ENCODE measurements at regions not wholly inside any gene's neighbourhood (a gene's known extent, or its start where the extent isn't known, plus 50 kb on each side); places are given as distances from the start of the nearest gene placed in this dataset.

- DNase-seq = no peak
Measured at GRCh38 chr12:93944911-93945310, 203.5 kb upstream of the PLXNC1 start.

- DNase-seq = no peak
Measured at GRCh38 chr12:93946542-93947150, 201.7 kb upstream of the PLXNC1 start.

DNA sequence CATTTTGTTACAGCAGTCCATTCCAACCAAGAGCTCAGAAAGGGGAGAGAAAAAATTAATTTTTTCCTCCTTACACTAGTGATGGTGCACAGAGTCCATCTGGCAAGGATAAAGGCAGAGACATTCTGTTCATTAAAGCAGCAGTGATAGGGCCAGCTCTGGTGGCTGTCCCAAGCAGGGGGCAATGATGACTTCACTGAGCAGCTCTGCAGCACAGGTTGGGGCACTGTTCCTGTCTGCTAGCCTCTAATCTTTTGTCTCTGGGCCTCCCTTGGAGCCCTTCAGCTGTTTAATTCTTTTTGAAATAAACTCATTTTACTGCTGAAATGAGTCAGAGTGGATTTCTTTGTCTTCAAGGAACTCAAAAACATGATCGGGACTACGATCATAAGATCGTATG, 200.9 kb upstream of the PLXNC1 start:
- no peak for DNase-seq

DNA sequence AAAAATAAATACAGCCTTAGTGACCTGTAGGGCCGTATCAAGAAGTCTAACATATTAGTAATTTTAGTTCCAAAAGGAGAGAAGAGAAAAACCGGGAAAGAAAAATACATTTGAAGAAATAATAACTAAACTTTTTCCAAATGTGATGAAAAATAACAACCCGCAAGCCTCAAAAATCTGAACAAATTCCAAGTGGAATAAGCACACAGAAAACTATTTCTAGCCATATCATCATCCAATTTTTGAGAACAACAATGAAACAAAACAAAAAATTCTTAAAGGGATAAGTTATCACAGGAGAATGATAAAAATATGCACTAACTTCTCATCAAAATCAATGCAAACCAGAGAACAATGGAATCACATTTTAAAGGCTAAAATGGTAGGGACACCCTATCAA, 198.1 kb upstream of the PLXNC1 start:
- DNase-seq = no peak

- no peak for DNase-seq
Measured at GRCh38 chr12:93954166-93955112, 193.9 kb upstream of the PLXNC1 start.

- no peak for DNase-seq
Measured at GRCh38 chr12:93956551-93956950, 191.8 kb upstream of the PLXNC1 start.

DNA sequence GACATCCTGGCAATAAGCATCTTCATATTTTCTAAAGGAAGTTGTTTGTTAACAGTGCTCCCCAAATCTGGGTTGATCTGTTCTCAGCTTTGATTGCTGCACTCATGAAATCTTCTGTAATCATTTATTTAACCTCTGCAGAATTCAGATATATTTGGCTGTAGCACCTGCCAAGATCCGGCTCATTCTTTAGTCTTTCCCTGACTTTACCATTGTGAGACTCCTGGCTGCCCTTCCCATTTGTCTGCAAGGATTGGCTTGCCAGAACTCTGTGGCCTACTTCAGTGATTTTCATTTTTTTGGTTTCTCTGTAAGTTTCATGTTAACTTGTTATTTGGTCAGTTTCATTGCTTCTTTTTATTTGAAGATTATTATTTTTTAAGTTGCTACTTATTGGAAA, 191.2 kb upstream of the PLXNC1 start:
- DNase-seq = no peak

DNA sequence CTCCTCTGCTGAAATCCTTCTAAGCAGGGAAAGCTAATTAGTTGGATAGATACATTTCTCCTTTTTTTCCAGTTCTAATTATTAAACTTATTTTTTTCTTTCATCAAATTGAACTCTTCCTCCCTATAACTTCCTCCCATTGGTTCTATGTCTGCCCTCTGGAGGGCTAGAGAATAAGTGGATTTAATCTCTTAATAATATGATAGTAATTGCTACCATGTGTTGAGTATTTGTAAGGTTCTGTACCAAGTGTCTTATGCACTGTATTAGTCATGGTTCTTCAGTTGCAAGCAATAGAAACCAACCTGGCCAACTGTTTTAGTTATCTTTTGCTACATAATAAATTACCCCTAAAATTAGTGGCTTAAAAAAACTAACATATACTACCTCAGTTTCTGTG, 190.5 kb upstream of the PLXNC1 start:
- DNase-seq = no peak

DNA sequence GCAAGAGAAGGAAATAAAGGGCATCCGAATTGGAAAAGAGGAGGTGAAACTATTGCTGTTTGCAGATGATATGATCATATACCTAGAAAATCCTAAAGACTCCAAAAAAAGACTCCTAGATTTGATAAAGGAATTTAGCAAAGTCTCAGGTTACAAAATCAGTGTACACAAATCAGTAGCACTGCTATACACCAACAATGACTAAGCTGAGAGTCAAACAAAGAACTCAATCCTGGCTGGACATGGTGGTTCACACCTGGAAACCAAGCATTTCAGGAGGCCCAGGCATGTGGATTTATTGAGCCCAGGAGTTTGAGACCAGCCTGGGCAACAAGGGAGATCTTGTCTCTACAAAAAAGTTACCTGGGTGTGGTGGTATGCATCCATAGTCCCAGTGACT, 188.7 kb upstream of the PLXNC1 start:
- DNase-seq = no peak

DNA sequence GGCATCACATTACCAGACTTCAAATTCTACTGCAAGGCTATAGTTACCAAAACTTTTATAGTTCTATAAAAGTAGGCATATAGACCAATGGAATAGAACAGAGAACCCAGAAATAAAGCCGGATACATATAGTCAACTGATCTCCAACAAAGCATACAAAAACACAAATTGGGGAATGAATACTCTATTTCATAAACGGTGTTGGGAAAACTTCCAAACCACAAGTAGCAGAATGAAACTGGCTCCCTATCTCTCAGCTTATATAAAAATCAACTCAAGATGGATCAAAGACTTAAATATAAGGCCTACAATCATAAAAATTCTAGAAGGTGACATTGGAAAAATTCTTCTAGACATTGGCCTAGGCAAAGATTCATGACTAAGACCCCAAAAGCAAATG, 187.9 kb upstream of the PLXNC1 start:
- no peak for DNase-seq

GRCh38 chr12:93962336-93962735, 186.0 kb upstream of the PLXNC1 start:
- DNase-seq = no peak

- DNase-seq = no peak
Measured at GRCh38 chr12:93964936-93965335, 183.4 kb upstream of the PLXNC1 start.

DNA sequence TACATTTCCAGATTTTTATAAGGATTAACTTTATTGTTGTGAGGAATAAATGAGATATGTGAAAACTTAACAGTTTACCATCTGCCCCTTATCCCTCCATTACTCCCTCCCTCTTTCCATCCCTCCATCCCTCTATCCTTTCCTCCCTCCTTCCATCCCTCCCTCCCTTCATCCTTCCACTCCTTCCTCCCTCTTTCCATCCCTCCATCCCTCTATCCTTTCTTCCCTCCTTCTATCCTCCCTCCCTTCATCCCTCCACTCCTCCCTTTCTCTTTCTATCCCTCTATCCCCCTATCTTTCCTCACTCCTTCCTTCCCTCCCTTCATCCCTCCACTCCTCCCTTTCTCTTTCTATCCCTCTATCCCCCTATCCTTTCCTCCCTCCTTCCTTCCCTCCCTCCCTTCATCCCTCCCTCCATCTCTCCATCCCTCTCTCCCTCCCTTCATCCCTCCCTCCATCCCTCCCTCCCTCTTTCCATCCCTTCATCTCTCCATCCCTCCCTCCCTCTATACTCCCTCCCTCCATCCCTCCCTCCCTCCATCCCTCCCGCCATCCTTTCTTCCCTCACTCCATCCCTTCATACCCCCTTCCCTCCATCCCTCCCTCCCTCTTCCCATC, 181.8 kb upstream of the PLXNC1 start:
- DNase-seq = no peak

GRCh38 chr12:93967454-93967853, 180.9 kb upstream of the PLXNC1 start:
- DNase-seq = no peak

GRCh38 chr12:93968536-93969285, 179.7 kb upstream of the PLXNC1 start:
- DNase-seq = no peak

DNA sequence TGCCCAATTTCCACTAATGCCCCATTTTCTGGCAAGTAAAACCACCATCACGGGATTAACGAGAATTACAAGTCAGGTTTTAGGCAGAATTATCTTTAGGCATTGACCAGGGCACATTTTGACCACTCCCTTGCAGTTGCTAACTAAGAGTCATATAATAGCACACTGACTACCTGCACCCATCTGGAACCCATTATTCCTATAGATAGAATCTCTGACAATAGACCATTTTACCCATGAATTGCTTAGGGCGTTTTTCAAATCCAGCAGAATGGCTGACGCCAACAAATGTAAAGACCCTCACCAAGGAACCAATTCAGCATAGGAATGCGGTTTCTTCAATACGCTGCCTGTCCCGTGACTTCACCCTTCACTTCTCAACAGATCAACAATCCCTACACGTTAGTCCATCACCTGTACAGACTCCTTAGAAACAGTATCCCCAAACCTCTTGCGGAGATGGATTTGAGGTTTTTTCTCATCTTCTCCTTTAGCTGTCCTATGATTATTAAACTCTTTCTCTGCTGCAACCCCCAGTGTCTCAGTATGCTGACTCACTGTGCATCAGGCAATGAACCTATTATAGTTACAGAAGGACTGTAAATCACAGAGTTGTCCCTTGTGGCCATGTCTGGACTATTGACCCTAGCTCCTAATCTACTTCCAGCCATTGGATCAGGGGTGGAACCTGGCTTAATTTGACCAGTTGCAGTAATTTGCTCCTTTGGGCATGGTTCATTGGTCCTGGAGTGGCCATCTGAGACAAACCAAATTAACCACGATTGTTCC, 177.3 kb upstream of the PLXNC1 start:
- DNase-seq = no peak

DNA sequence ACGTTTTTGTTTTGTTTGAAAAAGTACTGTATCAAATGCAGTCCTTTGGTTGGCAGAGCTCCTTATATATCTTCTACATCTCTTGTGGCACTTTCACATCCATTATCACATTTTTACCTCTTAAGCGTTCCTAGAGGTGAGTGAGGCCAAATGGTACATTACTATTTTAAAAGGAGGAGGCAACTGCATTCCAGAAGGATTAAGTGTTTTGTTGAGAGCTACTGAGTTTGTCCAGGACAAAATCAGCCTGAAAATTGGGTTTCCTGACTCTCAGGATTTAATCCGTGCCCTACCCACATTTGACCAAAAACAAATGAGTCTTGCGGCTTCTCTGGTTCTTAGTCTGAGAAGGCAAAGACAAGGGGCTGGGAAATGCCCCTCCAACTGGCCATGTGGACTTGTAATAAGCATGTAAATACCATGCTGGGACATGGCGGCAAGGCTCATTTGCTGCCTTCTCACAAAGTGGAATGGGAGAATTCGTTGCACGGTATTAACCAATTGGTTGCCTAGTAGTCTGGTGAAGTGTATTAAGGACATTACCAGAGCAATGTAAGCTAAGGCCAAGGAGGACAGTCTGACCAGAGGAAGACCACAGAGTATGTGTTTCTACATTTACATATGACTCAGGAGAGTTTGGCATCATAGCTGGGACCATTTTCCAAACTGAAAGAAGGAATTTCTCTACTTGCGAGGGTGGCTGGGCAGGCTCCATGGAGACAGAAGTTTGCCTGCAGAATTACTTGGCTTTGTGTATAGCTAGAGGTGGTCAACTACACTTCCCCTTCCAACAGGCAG, 175.8 kb upstream of the PLXNC1 start:
- no peak for DNase-seq

- DNase-seq = no peak
Measured at GRCh38 chr12:93974252-93974651, 174.1 kb upstream of the PLXNC1 start.

- no peak for DNase-seq
Measured at GRCh38 chr12:93976024-93976423, 172.4 kb upstream of the PLXNC1 start.

DNA sequence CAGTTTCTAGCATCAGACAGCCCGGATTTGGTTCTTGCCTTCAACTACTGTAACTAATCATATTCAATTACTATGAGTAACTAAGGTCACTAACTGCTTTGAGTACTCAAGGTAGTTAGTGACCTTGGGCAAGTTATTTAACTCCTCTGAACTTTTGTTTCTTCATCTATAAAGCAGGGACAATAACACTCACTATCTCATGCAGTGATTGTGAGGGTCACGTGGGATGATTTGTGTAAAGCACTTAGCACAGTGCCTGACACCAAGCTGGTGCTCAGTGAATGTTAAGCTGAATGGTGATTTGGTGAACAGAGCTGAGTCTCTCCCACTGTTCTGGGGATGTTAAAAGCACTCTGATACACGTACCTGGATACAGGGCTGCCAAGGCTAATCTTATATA, 171.3 kb upstream of the PLXNC1 start:
- no peak for DNase-seq

DNA sequence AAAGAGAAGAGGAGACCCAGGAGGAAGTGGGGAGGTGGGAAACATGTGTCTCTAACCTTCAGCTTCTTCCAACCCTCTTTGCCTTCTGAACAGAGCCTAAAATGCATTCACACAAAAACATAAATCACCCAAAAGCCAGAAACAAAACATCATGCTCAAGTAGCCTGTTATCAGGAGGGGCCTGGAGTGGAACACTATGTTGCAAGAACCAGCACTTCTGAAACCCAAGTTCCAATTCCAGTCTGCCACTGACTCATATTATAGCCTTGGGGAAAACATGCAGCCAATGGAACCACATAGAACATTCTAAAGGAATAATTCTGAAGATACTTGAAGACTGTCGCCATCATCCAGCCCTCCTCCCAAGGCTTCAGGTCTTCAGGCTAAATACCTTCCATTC, 169.8 kb upstream of the PLXNC1 start:
- no peak for DNase-seq

GRCh38 chr12:93979189-93979588, 169.2 kb upstream of the PLXNC1 start:
- DNase-seq = no peak
